HG03432 (cell line): ENCODE measurements at regions not wholly inside any gene's neighbourhood (a gene's known extent, or its start where the extent isn't known, plus 50 kb on each side); places are given as distances from the start of the nearest gene placed in this dataset.

Source experiments
- ATAC-seq: cut with Tn5 transposase; IDR thresholded peaks from one replicate; pipeline ENCODE4 v1.9.1; 2021; ENCODE audit warnings: mild to moderate bottlenecking, moderate library complexity; ENCODE audit not compliant: unreplicated experiment

DNA sequence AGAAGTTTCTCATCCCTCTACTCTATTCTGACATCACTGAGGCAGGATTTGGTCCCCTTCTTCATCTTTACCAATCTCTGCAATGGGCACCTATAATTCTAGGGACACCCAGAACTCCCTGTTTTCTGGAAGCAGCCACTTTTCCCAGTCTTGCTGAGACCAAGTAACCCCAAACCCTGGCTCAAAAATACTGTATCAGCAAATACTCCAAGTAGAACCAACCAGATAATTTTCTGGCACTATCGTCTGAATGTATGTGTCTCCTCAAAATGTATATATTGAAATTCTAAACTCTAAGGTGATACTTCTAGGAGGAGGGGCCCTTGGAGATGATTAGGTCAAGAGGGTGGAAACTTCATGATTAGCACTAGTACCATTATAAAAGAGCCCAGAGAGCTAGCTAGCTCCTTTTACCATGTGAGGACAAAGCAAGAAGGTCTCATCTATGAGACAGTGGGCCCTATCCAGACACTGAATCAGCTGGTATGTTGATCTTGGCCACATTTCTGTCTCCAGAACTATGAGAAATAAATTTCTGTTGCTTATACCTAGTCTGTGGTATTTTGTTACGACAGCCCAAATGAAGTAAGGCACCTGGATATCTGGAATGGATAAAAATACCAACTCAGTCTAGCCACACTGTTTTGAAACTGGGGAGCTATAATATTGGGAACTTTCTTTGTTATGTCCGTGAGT, 464.4 kb downstream of the CDH11 start:
- ATAC-seq, result no peak

DNA sequence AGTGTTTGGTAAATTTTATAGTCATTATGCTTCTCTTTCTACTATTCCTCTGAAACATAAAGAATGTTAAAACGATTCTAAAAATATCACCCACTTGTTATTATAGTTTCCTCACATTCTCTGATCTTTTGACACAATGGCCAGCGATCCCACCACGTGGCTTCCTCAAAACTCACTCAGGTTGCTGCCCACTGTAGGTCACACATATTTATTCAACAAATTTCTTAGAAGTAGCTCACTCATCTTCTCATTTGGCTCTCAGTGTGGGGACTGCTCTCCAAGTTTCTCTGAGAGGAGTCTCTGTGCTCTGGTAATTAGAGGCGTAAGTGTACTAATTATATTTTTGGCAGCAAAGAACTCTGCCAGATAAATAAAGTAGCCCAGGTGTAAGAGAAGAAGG, 465.4 kb downstream of the CDH11 start:
- ATAC-seq, result no peak

DNA sequence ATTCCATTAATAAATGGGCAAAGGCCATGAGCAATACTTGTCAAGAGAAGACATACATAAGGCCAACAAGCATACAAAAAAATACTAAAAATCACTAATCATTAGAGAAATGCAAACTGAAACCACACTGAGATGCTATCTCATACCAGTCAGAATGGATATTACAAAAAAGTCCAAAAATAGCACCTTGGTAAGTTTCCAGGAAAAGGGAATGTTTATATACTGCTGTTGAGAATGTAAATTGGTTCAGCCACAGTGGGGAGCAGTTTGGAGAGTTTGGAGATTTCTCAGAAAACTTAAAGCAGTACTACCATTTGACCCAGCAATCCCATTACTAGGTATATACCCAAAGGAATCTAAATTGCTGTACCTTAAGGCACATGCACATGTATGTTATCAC, 467.7 kb downstream of the CDH11 start:
- no peak for ATAC-seq

DNA sequence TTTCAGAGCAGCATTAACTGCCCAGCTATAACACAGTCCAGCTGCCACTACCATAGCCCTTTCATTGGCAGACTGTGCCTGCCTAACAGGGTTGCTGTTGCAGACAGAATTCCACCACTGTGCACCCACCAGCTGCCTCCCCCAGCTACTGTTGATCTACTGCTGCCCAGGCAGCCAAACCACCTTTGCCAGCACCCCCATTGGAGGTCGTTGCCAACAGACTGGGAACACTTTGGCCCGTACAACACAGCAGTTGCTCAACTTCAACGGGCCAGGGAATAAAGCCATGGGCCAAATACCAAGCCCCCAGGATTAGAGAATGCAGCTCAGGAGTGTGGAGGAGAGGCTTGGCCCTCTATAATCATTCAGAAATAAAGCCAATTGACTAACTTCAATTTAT, 473.6 kb downstream of the CDH11 start:
- no peak for ATAC-seq

DNA sequence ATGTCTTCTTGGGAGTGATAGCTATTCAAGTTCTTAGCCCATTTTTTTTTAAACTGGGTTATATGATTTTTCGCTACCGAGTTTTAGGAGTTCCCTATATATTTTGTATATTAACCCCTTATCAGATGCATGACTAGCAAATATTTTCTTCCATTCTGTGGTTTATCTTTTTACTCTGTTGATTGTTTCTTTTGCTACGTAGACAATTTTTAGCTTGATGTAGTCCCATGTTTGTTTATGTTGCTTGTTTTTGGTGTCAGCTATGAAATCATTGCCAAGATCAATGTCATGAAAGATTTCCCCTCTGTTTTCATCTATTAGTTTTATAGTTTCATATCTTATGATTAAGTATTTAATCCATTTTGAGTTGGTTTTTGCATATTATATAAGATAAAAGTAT, 480.5 kb downstream of the CDH11 start:
- no peak for ATAC-seq

DNA sequence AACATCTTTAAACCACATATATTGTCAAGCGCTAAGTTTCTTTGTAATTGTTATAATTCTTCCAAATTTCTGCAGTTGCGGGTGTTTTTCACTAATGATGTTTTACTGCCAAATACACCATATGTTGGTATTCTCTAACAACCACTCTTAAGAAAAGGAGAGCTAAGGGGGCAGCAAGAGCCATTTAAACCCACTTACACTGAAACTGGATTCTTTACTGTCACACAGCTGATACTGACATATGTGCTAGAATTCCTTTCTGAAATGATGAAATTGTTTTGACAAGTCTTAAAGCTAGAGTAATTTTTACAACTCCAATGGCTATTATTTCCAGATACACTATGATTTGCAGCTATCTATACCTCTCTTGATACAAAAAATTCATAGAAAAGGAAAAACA, 483.1 kb downstream of the CDH11 start:
- ATAC-seq, result no peak

DNA sequence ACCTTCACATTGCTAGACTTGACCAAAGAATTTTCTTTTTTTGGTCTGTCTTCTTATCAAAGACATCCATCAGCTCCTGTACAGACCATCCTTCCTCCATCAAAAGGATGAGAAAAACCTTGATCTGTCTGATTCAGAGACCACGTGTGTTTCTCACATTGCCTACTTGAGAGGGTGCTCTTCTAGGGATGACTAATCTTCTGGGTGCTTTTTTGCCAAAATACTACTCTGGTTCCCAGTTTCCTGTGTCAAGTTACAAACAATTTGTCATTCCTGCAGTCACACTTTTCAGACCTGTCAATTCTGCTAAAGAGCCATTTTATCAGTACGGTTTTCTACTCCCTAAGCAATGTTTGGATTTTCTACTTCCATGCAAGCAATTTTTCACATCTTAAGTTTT, 492.2 kb downstream of the CDH11 start:
- ATAC-seq, result no peak

DNA sequence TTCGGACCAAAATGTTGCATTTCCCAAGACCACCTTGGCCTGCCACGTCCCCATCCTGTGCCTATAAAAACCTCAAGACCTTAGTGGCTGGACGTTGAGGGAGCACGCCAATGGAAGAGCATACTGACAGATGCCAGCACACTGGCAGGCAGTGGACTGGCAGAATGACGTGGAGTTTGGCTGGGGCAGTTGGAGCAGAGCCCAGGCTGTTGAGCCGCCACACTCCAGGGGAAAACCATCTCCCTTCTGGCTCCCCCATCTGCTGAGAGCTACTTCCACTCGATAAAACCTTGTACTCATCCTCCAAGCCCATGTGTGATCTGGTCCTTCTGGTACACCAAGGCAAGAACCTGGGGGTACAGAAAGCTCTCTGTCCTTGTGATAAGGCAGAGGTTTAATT, 494.1 kb downstream of the CDH11 start:
- no peak for ATAC-seq

DNA sequence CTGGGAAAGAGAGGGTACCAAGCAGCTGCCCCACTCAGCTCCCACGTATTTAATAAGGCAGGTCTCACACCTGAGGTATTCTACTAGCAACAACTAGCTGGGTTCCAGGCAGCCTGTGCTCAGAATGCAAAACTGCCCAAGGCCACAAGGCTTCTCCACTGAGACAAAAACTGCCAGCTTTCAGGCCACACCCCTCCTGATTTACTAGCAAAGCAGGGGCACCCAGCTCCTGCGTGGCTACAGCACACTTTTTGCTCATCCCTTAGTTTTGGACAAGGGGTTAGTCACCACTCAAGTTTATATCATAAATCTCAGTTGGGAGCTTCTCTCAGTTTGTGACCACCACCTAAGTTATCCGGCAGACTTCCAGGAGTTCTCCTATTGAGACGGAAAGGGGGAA, 494.6 kb downstream of the CDH11 start:
- ATAC-seq, result no peak

DNA sequence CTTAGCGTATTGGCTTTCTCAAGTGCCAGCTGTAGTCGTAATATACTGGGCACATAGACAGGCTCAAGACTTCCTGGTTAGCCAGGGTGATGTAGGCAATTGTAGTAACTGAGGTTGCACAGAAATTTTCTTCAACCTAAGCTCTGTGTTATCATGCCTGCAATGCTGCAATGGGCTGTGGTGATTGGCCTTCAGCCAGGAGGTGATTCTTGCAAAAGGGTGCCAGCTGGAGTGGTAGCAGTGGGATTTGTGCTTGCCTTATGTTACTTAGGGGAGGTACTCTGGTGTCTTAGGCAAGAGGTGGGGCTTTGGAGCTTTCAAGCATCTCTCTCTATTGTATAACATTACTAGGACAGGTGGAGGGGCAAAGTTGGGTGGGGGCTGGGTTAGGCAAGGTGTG, 495.1 kb downstream of the CDH11 start:
- no peak for ATAC-seq

DNA sequence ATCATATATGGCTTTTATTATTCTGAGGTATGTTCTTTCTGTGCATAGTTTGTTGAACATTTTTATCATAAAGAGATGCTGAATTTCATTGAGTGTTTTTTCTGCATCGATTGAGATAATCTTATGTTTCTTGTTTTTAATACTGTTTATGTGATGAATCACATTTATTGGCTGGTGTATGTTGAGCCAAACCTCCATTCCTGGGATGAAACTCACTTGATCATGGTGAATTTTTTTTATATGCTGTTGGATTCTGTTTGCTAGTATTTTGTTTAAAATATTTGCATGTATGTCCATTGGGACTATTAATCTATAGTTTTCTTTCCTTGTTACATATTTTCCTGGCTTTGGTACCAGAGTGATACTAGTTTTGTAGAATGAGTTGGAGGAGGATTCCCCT, 500.2 kb downstream of the CDH11 start:
- ATAC-seq, result no peak

DNA sequence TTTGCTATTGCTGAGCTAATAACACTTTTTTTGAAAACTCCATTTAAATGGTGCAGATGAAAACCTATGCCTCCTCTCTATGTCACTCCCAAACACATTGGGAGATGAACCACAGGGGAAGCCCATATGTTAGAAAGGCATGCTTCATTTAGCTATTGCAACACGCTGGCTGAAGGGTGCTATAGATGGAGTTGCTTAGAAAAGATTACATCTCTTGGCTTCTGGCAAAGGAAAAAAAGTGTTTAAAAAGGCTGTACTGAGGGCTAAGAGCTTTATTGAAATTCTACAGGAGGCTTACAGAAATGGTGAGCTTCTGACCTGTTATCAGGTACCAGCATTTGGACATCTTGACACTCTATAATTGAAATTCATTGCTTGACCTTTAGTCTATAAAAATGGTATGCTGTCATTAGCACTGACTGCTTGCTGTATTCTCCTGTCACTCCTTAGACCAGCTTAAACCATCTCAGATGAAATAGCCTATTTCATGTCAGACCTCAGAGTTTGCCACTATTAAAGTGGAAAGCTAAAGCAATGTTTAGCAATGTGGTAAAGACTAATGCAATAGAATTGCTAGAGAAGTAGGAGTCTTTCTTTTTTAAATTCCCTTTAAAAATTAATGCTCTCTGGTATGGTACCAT, 503.9 kb downstream of the CDH11 start:
- ATAC-seq, result no peak

DNA sequence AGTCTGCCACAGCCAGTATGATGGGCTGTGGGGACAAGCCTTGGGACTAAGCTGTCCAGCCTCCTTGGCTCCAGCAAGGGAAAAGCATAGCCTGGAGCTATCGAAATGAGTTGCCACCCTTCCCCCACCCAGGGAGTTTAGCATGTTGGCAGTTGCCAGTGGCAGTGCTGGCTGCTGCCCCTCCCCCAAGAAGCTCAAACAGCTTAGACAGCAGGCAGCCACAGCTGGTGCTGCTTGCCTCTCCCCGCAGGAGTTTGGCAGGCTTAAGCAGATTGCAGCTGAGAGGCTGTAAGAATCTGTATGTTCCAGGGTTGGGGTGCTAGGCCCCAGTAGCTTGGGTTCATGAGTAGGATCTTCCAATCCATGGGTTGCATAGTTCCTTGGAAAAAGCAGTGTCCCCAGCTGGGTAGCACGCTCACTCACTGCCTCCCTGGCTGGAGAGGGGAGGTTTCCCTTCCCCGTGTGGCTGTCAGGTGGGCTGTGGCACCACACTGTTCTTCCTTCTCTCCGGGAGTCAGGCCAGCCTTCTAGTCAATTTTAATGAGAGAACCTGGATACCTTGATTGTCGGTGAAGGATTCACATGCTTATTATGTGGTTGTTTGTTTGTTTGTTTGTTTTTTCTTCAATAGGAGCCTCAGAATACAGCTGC, 506.1 kb downstream of the CDH11 start:
- ATAC-seq, result no peak

DNA sequence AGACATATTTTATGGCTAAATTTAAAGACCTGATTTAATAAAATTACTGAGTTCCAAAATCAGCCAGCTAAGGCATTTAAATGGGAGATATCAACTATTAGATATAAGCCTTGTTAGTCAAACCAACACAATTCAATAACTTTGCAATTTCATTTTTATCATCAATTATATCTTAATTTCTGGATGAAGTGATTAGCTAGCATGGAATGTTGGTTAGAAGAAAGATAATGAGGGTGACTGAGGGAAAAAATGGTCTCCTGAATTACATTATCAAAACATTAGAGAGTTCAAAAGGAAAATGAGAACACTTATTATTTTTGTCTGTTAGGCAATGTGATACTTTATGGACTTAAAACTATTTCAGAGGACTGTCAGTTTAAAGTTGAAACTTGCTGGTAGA, 525.7 kb downstream of the CDH11 start:
- no peak for ATAC-seq

DNA sequence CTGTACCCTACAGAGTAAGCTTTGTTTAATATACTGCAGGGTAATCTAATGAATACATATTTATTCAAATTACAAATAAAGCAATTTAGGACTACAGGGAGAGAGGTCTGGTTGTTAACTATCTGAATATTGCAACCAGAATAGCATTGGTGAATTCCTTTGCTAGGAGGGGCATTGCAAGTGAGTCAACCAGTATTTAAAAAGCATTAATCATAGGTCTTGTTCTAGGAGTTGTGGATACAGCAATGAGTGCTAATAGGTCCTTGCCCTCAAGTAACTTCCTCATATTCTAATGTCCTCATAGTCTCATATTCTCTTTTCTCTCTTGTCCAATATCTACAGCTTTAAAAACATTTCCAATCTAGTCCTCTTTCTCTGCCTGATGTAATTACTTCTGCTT, 531.4 kb downstream of the CDH11 start:
- no peak for ATAC-seq

DNA sequence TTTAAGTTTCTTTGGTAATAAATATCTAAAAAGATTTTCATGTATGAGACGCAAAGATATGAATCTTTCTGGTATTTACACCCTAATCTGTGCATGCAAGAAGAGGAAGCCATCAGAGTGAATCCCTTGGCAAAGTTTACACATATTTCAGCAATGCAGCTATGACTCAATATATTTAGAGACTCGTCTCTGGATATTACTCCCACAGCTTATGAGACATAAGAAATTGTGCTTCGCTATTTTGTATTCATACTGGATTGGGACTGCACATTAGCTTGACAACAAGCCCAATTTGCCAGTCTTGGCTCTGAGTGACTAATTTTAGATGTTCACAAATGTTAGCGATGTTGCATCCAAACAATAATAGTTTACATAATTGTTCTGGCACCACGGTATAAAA, 532.0 kb downstream of the CDH11 start:
- no peak for ATAC-seq

DNA sequence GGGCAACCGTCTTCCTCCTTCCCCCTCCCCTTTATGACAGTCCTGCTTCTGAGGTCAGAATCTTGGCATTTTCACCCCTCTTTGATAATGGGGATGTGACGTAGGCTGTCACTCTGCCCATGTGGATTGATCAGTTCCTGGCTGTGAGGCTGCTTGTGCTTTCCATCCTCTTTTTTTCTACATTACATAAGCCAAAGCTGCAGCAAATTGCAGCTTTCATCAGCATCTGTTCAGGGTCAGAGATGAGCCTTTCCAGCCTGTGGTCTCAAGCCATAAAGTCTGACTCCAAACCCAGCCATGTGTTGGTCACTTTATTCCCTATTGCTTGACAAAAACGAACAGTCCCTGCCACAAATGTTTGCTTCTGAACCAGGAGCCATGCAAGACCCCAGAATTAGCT, 535.1 kb downstream of the CDH11 start:
- ATAC-seq, result no peak

DNA sequence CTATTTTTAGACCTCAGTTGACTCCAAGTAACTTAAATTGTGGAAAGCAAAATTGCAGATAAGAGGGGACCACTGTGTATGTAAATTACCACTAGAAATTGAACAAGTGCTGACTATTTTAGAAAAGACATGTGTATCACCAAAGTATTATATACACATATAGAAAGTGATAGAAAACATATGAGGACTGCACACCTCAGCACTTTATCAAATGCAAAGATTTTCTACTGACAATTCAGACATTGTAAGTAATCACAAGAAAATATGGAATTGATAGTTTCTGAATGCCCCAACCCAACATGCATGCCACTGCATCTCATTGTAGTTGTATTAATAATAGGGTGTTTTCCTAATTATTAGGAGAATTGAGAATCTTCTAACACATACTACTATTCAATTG, 536.5 kb downstream of the CDH11 start:
- ATAC-seq, result no peak

DNA sequence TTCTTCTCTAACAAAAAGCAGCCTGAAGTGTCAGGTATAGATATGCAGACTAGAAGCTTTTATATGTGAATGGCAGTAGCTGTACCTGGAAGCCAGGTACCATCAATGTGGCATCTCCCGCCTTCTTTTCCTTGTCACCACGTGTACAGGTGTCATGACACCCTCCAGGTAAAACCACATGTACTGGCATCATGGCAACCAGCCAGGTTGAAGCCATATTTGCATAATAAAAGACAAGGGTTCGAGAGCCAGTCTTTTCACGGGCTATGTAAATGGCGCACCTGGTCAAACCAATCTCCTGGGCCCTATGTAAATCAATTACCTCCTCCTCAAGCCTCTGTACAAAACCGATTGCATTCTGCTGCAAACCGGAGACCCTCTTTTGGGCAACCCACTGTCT, 541.3 kb downstream of the CDH11 start:
- no peak for ATAC-seq

DNA sequence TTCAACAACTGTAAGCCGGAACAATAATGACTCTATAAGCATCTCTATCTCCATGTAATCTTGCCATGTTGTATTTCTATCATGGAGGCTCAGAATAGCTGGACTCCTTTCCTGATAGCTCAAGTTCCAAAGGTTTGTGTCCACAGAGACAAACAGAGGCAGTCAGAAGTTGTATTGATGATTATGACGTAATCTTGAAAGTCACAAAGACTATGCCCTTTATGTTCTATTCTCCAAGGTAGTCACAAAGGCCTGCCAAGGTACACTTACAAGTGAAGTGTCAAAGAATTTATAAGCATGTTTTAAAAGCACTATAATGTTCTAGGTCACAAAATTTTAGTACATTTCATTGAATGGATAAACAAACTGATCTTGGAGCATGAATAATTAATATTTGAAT, 542.2 kb downstream of the CDH11 start:
- ATAC-seq, result no peak

DNA sequence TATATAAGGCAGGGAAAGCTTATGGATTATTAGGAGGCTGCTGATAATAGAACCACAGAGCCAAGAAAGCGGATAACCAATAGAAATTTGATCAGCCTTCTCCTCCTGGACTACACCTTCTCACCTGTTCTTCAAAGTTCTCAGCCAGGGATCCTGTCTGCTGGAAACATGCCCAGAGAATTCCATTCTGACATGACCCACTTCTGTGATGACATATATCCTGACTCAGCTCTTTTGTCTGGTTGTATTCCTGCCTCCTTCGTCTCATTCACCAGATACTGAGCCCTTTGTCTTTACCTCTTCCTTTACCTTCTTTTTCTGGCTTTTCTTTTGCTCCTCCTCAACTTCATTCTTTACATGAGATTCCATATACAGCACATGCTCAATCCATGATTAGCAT, 576.1 kb downstream of the CDH11 start:
- ATAC-seq, result no peak

DNA sequence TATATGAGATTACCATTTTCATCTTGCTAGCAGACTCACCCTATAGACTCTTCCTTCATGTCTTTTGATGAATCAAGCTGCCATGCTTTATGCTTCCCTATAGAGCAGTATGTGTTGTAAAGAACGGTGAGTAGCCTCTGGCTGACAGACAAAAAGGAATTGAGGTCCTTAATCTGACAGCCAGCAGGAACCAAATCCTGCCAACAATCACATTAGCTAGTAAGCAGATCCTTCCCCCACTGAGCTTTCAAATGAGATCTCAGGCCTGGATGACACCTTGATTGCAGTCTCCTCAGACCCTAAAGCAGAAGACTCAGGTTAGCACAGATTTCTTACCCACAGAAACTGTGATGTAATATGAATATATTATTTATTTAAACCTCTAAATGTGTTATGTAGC, 577.0 kb downstream of the CDH11 start:
- ATAC-seq, result no peak

DNA sequence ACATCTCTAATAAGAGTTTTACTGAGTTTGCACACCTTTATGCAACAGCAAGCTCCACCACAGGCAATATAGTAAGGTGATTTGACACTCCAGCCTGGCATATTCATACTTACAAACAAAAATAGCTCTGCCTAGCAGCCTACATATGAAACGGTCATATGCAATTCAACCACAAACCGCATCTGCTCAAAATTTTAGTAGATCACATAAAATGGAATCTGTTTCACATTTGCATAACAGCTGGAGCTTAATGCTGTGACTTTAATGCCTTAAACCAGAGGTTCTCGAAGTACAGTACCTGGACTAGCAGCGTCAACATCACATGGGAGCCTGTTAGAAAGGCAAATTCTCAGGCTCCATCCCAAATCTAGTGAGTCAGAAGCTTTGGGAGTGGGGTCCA, 578.4 kb downstream of the CDH11 start:
- ATAC-seq, result no peak
